Uterus (tissue), 2 donors: ENCODE measurements at regions not wholly inside any gene's neighbourhood (a gene's known extent, or its start where the extent isn't known, plus 50 kb on each side); places are given as distances from the start of the nearest gene placed in this dataset.

Experiments used
- POLR2A ChIP-seq, 2 donors: fragments of 450-650 bp; IDR thresholded peaks; one replicate each; pipeline ENCODE4 v1.6.1; 2016; ENCODE audit warnings: antibody characterized with exemption in 2 of 2, mild to moderate bottlenecking in 1 of 2, moderate library complexity in 1 of 2
- TF ChIP-seq, protein P1 (sequence below), 4 experiments: fragments of 200-600 bp in 2 of 4; fragments of 450-650 bp in 2 of 4; sonication (generic) in 2 of 4; IDR thresholded peaks; one replicate each; pipeline ENCODE4 v1.5.1; 2016 to 2019; ENCODE audit warnings: antibody characterized with exemption in 4 of 4, mild to moderate bottlenecking in 2 of 4, moderate library complexity in 1 of 4

DNA sequence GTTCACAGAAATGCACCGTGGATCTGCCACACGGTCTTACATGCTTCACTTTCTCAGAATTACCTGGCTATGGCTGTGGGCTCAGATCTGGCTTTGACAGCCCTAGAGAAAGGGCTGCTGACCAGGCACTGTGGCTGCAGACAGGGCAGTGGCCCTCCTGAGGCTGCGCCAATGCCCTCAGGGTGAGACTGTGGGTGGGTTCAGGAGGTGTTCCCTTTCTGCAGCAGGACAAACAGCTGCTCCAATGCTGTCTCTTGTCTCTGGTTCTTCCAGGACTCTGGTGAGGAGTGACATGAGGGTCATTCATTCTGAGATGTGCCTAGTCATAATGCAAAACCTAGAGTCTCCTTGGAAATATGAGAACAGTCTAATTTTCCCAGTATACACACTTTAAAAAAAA lies 90.5 kb upstream of the SMIM21 start:
- TF ChIP-seq, protein P1, sequence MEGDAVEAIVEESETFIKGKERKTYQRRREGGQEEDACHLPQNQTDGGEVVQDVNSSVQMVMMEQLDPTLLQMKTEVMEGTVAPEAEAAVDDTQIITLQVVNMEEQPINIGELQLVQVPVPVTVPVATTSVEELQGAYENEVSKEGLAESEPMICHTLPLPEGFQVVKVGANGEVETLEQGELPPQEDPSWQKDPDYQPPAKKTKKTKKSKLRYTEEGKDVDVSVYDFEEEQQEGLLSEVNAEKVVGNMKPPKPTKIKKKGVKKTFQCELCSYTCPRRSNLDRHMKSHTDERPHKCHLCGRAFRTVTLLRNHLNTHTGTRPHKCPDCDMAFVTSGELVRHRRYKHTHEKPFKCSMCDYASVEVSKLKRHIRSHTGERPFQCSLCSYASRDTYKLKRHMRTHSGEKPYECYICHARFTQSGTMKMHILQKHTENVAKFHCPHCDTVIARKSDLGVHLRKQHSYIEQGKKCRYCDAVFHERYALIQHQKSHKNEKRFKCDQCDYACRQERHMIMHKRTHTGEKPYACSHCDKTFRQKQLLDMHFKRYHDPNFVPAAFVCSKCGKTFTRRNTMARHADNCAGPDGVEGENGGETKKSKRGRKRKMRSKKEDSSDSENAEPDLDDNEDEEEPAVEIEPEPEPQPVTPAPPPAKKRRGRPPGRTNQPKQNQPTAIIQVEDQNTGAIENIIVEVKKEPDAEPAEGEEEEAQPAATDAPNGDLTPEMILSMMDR (IDR thresholded peaks at IDR 0.05), result no peak
- no peak for TF ChIP-seq POLR2A (IDR thresholded peaks at IDR 0.05)
